ENCODE measurements at regions not wholly inside any gene's neighbourhood (a gene's known extent, or its start where the extent isn't known, plus 50 kb on each side); places are given as distances from the start of the nearest gene placed in this dataset.
"Not testable (repeated sequence)": the region's sequence is repeated elsewhere in the genome, so short reads cannot be mapped to it uniquely, and the experiment has no call there.

DNA sequence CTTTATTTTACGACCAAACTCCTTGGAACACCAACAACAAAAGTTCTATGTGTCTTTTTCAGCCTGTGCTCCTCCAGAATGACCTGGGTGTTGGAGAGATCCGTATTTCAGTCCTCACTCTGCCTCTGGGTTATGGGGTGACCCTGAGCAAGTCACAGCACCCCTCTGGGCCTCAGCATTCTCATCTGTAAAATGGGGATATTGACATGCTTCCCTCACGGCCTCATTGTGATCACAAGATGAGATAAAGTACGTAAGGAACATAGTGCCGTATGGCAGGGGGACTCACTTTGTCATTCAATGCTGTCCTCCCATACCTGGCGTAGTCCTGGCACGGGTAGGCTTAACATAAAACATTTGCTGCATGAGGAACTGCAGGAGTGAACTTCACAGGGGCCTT lies 123.0 kb upstream of the HAND1 start:
- intact Hi-C loops (cut with DNase I): no loop called here
- DNase-seq (ENCODE audit: low spot score): no peak

DNA sequence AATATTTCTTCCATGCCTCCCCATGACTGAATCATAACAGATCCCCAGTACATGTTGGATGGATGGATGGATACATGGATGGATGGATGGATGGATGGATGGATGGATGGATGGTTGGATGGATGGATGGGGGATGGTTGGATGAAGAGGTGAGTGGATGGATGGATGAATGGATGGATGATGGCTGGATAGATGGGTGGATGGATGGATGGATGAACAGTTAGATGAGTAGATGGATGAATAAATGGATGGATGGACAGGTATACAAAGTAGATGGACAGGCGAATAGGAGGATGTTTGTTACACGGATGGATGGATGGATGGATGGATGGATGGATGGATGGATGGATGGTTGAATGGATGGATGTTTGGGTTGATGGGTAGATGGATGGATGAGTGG lies 120.0 kb upstream of the HAND1 start:
- intact Hi-C loops (cut with DNase I): no loop called here
- DNase-seq (ENCODE audit: low spot score): no peak

DNA sequence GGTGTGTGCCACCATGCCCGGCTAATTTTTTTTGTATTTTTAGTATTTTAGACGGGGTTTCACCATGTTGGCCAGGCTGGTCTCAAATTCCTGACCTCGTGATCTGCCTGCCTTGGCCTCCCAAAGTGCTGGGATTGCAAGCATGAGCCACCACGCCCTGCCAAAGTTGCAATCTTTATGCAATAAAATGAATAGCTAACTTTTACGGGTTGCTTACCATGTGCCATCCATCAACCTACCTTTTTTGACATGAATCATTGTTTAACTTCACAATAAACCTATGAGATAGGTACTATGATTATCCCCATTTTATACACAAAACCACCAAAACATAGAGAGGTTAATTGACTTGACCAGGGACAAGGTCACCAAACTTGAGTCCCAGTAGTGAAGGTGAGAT lies 118.8 kb upstream of the HAND1 start:
- DNase-seq (ENCODE audit: low spot score); intact Hi-C loops (cut with DNase I): not testable (repeated sequence)

DNA sequence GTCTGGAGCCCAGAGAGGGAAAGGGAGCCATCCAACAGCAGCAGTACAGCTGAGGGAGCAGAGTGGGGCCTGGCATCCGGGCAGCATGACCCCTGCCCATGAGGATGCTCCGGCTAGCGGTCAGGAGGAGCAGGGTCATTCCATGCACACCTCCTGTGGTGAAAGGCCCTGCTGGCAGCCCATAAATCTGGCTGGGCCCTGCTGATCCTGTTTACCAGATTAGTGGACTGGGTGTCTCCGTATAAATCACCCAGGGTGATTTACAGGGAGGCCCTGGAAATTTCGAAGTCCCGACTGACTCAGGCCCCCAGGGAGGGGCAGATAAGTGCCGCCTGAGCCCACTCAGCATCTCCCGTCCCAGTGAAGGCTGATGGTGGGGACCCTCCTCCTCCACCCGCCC lies 117.6 kb upstream of the HAND1 start:
- DNase-seq (ENCODE audit: low spot score): no peak
- intact Hi-C loops (cut with DNase I): no loop called here

DNA sequence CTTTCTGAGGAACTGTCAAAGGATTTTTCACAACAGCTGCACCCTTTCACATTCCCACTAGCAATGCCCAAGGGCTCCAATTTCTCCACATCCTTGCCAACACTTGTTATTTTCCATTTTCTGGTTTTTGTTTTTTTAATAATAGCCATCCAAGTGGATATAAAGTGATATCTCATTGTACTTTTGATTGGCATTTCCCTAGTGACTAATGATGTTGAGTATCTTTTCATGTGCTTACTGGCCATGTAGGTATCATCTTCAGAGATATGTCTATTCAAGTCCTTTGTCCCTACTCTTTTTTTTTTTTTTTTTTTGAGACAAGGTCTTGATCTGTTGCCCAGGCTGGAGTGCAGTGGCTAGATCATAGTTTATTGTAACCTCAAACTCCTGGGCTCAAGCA lies 115.8 kb upstream of the HAND1 start:
- no peak for DNase-seq (ENCODE audit: low spot score)
- intact Hi-C loops (cut with DNase I): no loop called here

DNA sequence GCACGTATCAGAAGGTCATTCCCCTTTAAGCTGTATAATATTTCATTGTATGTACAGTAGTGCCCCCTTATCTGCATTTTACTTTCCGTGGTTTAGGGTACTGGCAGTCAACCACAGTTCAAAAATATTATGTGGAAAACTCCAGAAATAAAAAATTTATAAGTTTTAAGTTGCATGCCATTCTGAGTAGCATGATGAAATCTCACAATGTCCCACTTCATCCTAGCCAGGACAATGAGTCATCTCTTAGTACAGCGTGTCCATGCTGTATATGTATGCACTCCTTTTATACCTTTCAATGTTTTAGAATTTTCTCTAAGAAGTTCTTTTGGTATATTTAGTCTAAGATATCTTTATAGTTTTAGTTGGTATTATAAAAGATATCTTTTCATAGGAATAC lies 115.0 kb upstream of the HAND1 start:
- no peak for DNase-seq (ENCODE audit: low spot score)
- intact Hi-C loops (cut with DNase I): no loop called here

DNA sequence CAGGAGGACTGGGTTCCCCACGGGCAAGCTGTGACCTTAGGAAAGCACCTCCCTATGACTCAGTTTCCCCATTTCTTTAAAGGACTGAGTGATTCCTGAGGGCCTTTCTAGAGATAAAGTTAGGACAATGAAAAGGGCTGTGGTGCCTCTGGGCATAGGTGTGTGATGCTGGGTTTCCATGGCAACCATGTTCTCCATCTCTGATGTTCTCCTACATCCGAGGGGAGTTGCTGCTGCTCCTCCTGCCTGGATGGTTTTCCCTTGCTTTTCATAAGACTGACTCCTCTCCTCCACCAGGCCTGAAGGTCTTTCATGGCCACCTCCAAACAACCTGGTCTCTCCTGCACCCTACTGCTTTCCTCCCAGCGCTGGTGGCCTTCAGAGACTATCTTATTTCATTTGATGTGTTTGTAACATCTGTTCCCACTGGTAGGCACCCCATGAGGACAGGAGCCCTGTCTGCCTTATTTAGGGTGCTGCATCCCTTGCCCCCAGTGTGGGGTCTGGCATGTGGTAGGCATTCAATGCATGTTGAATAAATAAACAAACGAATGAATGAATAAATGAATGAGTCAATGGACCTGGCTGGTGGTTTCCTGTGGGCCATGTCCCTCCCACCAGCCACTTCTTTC lies 112.2 kb upstream of the HAND1 start:
- intact Hi-C loops (cut with DNase I): no loop called here
- DNase-seq (ENCODE audit: low spot score): no peak

DNA sequence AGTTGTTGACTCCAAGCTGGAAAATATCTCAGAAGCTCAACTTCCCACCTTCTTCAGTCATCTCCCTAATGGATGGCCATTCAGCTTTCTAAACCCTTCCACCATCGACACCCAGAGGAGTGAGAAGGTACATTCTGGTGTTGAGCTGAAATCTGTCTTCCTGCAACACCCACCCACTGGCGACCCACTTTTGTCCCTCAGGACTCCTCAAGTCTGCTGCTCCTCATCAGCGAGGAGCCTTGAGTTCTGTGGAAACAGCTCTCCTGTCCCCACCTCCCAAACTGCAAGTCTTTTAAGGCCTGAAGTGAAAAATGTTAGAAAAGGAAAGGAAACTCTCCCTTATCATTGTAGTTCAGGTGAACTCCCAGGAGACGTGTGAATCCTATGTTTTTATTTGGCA lies 111.5 kb upstream of the HAND1 start:
- DNase-seq (ENCODE audit: low spot score): no peak
- intact Hi-C loops (cut with DNase I): no loop called here

DNA sequence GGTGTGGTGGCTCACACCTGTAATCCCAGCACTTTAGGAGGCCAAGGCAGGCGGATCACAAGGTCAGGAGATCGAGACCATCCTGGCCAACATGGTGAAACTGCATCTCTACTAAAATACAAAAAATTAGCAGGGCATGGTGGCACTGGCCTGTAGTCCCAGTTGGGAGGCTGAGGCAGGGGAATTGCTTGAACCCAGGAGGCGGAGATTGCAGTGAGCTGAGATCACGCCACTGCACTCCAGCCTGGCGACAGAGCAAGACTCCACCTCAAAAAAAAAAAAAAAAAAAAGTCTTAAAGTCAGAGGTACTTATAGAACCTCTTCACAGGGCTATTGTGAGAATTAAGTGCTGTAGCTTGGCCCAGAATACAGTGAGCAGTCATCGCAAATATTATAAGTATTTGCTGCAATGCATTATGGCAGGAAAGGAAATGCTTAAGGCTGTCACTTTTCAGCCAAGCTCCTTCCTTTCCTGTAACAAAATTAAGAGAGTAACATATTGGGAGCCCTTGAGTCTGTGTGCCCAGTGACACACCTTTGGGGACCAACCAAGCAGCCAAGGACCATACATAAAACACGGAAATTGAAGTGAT lies 110.9 kb upstream of the HAND1 start:
- intact Hi-C loops (cut with DNase I); DNase-seq (ENCODE audit: low spot score): not testable (repeated sequence)

DNA sequence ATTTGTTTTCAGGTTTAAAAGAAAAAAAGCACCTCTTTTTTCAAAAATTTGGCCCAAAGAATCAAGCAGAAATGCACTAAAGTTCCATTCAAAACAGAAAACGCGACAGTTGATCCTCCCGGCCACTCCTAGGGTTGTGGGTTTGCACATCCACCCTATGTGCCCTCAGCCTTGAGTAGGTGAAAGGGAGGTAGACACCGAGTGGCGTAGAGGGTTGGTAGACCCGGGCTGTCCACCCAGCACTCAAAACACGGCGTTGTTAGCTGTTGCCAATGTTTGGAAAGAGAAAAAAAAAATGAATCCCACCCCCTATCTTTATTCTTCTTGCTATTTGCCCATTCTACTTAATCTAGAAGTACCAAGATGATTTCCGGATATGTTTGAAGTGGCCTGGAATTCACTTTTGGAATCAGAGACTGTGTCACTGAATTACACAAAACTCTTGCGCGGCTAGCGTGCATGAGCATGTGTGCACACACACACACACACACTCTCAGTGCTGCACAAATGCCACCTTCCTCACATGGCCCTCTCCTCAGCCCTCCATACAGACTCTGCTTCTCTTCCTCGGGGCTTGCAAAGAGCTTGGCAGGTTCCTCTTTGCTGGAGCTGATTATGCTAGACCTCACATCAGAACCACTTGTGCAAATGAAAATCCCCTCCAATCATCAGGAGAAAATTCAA lies 110.2 kb upstream of the HAND1 start:
- no peak for DNase-seq (ENCODE audit: low spot score)
- intact Hi-C loops (cut with DNase I): no loop called here

DNA sequence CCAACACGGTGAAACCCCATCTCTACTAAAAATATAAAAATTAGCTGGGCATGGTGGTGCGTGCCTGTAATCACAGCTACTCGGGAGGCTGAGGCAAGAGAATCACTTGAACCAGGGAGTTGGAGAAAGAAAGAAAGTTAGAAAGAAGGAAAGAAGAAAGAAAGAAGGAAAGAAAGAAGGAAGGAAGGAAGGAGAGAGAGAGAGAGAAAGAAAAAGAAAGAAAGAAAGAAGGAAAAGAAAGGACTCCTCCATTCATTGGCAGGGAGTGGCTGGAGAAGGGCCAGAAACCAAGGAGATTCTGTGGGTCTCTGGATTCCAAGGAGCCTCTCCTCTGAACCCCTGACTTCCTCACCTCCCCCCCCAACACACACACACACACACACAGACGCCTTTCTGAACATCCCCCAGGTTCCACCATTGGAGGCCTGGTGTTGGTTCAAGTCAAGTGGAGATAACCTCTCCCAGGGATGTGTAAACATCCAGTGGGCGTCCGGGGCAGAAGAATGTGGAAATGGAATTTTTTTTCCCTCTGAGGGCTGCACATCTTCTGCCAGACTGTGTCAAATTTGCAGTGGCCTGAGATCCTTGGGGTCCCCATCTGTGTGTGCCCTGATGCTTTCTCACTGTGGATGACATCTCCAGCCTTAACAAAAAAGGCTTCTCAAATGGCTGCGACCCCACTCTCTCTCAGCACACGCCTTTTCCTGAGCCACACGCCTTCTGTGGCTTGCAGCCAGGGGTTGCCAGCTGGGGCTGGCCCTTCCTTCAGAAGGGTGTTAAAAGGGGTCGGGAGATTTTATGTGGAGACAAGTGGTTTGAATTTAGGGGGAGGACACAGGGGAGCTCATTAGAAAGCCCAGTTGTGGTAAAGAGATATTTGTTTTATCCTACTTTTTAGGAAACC lies 109.3 kb upstream of the HAND1 start:
- intact Hi-C loops (cut with DNase I): no loop called here
- no peak for DNase-seq (ENCODE audit: low spot score)

DNA sequence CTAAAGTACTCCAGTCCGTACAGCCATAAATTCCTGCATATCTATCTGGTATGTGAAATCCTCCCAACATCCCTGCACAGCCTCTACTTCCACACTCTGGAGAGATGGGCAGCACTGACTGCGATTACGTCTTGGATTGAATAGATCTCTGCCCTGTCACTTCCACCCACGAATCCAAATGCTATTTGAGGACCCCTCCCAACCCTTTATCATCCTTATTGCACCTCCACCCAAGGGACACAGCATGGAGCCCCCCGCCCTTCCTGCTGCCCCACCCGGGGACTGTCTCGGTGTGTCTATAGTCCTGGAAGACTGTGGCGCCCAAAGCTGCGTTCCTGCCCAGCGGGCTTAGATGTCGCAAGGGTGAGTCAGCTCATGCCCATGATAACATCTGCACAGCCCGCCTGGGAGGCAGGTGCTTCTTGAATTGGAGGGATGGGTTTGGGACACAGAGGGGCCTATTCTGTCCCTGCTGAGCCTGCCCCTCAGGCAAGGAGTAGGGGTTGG lies 105.7 kb upstream of the HAND1 start:
- intact Hi-C loops (cut with DNase I): no loop called here
- DNase-seq (ENCODE audit: low spot score): no peak

DNA sequence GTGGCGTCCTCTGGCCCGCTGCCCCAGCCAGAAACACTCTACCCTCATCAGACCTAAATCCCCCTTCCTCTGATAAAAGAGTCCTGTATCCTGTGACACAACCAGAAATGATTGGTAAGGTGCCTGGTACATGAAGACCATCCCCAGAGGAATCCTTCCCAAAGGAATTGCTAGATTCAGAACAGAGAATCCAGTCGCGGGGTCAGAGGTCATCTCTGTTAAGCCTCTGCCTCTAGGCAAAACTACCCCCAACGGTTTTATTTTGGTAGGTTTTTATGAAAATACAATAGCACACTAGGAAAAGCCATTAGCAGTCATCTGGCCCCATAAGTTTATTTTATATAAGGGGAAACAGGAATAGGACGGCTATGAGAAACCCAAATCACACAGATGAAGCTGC lies 102.4 kb upstream of the HAND1 start:
- intact Hi-C loops (cut with DNase I): no loop called here
- DNase-seq (ENCODE audit: low spot score): no peak

DNA sequence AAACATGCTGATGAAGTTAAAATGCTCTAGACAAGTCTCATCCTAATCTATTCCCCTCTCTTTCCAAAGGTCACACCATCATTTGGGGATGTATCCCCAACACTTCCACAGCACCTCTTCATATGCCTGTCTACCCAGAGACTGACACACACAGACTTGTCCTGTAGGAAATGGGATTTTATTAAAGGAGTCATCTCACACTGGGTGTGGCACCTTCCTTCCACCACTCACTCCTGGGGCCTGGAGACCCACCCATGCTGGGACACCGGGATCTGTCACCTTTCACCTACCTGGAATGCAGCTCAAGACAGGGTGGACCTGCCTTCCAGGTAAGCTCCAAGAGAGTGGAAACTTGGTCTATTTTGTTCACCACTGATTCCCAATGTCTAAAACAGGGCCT lies 99.4 kb upstream of the HAND1 start:
- DNase-seq (ENCODE audit: low spot score): no peak
- intact Hi-C loops (cut with DNase I): no loop called here

DNA sequence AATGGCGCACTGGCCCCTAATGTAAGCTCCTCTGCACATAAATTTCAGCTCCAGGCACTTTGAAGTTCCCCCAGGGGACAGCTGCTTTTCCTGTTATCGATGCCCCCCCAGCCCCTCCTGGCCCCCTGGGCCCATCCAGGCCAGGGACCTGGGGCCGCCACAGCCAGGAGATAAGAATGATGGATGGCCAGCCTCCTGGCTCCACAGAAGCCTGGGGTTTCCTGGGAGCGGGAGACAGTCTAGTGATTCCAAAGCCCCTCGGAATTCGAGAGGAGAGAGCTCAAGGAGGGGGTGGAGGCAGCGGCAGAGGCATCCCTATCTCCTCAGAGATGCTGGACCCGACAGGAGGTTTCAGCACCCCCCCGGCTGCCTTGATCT lies 98.4 kb upstream of the HAND1 start:
- intact Hi-C loops (cut with DNase I): no loop called here
- DNase-seq (ENCODE audit: low spot score): no peak

DNA sequence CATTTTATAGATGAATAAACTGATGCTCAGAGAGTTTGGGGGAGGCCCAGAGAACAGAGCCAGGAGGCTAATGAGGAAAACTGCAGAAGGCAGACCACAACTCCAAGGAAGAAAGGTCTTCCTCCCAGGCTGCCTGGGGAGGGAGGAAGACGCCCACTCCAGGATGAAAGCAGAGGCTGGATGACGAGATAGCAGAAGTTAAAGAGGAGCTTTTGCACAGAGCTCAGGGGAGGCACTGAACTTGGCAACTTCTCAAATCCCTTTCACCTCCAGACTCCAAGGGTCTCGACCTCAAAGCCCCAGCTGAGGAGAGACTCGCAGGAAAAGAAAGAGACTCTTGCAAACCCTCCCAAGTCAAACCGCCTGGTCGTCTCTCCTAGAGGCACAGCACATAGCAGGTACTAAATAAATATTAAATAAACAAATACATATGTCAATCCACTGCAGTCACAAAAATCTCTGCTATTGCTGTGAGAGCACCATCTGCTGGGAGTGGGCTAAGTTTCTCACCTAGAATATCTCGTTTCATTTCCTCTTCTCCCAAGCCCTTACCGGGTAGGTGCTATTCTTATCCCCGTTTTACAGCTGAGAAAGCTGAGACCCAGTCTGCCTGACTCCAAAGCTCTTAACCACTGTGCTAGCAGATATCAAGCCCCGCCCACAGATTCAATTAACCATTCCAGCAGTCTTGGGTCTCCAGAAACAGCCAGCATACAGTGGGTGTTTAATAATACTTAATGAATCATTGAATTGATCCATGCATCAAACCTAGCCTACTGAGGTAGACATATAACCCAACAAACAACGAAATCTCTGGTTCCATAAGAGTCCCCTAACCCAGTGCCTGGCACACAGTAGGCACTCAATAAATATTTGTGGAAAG lies 97.8 kb upstream of the HAND1 start:
- intact Hi-C loops (cut with DNase I): no loop called here
- no peak for DNase-seq (ENCODE audit: low spot score)

DNA sequence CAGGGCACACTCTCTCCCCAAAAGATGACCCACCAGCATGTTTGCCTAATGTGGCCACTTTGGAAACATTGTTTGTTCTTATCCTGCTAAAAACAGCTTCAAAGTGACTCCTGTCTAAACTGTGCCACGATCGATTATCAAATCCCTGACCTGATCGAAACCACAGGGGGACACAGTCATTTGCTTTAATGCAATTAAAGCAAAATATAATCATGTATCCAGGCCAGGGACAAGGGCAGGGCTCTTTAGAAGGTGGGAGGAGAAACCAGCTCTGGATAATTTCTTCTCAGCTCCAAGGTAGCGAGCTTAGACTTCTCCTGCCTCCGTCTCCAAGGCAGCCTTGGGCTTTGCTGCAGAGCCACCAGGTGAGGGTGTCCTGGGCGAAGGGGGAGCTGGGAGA lies 95.0 kb upstream of the HAND1 start:
- DNase-seq (ENCODE audit: low spot score): no peak
- intact Hi-C loops (cut with DNase I): no loop called here

DNA sequence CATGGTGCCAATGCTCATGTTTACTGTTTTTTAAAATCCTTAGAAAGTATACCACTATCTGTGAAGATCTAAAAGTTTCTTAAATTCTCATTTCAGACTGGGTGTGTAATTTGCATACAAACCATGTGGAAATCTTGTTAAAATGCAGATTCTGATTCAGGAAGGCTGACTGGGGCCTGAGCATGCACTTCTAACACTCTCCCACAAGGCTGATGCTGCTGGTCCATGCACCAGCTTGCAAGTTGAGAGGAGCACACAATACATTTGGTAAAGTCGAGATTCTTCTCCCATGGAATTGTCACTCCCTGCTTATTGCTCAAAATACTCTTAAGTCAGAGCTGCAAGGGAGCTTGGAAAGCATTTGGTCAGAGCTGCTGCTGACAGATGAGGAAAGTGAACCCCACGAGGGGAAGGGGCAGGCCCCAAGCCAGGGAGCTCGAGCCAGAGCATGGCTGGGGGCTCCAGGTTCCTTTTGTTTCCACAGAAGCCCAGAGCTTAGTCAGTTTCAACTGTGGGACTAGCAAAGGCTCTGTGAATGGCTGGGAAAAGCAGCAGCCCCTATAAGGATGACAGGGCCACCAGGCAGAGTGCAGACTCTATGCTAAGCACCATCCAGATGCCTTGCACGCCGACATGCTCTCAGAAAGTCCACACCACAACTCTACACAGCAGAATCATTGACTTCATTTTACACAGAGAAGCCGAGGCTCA lies 93.5 kb upstream of the HAND1 start:
- intact Hi-C loops (cut with DNase I): no loop called here
- no peak for DNase-seq (ENCODE audit: low spot score)
